ENCODE measurements at regions not wholly inside any gene's neighbourhood (a gene's known extent, or its start where the extent isn't known, plus 50 kb on each side); places are given as distances from the start of the nearest gene placed in this dataset.

GRCh38 chrX:26071618-26072017, 66.5 kb upstream of the MAGEB18 start:
- WGBS: 92% methylated on average over 10 of the region's 10 CpGs

GRCh38 chrX:26083093-26083492, 55.0 kb upstream of the MAGEB18 start:
- no peak overlapping the region for H3K4me3 ChIP-seq (ENCODE audit: low read length in 2 of 2)
- no peaks in the 10 kb centered on the region for H3K9me3 ChIP-seq (ENCODE audit: control insufficient read depth in 2 of 2, insufficient read depth in 1 of 2, low read length in 1 of 2)
- H3K36me3 ChIP-seq (ENCODE audit: control insufficient read depth in 2 of 2, insufficient read depth in 2 of 2, low read length in 1 of 2): no peaks in the 10 kb centered on the region
- H3K27ac ChIP-seq (ENCODE audit: low read depth in 1 of 2, low read length in 1 of 2): no peak overlapping the region
- 99% methylated on average over 4 of the region's 4 CpGs for WGBS
- H3K4me1 ChIP-seq (ENCODE audit: control insufficient read depth in 2 of 2, insufficient read depth in 2 of 2, low read length in 2 of 2): no peaks in the 10 kb centered on the region
- DNase-seq (ENCODE audit: low read depth in 6 of 9, low spot score in 9 of 9): no peak
- H3K27me3 ChIP-seq (ENCODE audit: control insufficient read depth in 2 of 2, insufficient read depth in 1 of 2, low read length in 1 of 2): no peaks in the 10 kb centered on the region

More at GRCh38 chrX:26071618-26072017, 66.5 kb upstream of the MAGEB18 start:
- Histone ChIP-seq H3K4me1 (ENCODE audit: control insufficient read depth in 2 of 2, insufficient read depth in 2 of 2, low read length in 2 of 2) (no peaks in the 10 kb centered on the region), H3K9me3 (ENCODE audit: control insufficient read depth in 2 of 2, insufficient read depth in 1 of 2, low read length in 1 of 2) (no peaks in the 10 kb centered on the region), H3K27me3 (ENCODE audit: control insufficient read depth in 2 of 2, insufficient read depth in 1 of 2, low read length in 1 of 2) (no peaks in the 10 kb centered on the region), H3K27ac (ENCODE audit: low read depth in 1 of 2, low read length in 1 of 2) (no peak overlapping the region), H3K4me3 (ENCODE audit: low read length in 2 of 2) (no peak overlapping the region), H3K36me3 (ENCODE audit: control insufficient read depth in 2 of 2, insufficient read depth in 2 of 2, low read length in 1 of 2) (no peaks in the 10 kb centered on the region)
- no peak for DNase-seq (ENCODE audit: low read depth in 6 of 9, low spot score in 9 of 9)
